K562 (cell line): ENCODE measurements at regions not wholly inside any gene's neighbourhood (a gene's known extent, or its start where the extent isn't known, plus 50 kb on each side); places are given as distances from the start of the nearest gene placed in this dataset.

Experiments used
- ATAC-seq: fragments of 200-7000 bp; cut with Tn5 transposase; 3 replicates; pipeline ENCODE4 v1.9.1; 2020; ENCODE audit warnings: moderate library complexity
- BruUV-seq: library from RNA; stranded (reverse); fragments of 400-500 nt; replicated peaks from 2 replicates; lab custom pipeline; 2021; lab: Mats Ljungman, UMichigan
- CTCF ChIA-PET: fragments of 300-600 bp; formaldehyde crosslinking; extraction: SDS; loops from one replicate; lab custom pipeline; 2021; ENCODE audit warnings: low intra/inter-chr PET ratio; lab: Yijun Ruan, JAX
- POLR2A ChIA-PET: fragments of 300-600, 350-650 bp; sonication (Branson Sonifier 250); formaldehyde crosslinking; extraction: SDS; loops from one replicate; lab custom pipeline; 2021; ENCODE audit warnings: antibody characterized with exemption, inconsistent platforms; lab: Yijun Ruan, JAX
- DNase-seq, 4 experiments: peaks; one replicate each; pipeline versions ENCODE4 v3.0.0 to v3.0.0-alpha.2; 2011 to 2018; ENCODE audit warnings: low spot score in 3 of 4, mixed read lengths in 3 of 4; ENCODE audit errors: extremely low read depth in 1 of 4
- FAIRE-seq: peaks from 2 replicates; lab custom pipeline; 2011; peaks lifted over from hg19 to GRCh38; lab: Jason Lieb, UNC
- H2AFZ ChIP-seq: 2 replicates; pipeline ENCODE4 v1.6.0; 2011; ENCODE audit warnings: low read depth, low read length, control low read depth, inconsistent platforms
- H3K27ac ChIP-seq: fragments of 200-600 bp; 3 replicates; pipeline ENCODE4 v1.8.0; 2011; ENCODE audit warnings: low read depth, mild to moderate bottlenecking, control low read depth, inconsistent platforms, low read length, moderate library complexity, mixed read lengths; ENCODE audit errors: extremely low read depth
- H3K27me3 ChIP-seq, 2 experiments: fragments of 300-600 bp in 1 of 2; 2 replicates in 1 of 2; 3 replicates in 1 of 2; pipeline versions ENCODE4 v1.6.0 to v1.8.0; 2011; ENCODE audit warnings: inconsistent platforms in 2 of 2, low read length in 2 of 2, mild to moderate bottlenecking in 1 of 2, mixed read lengths in 1 of 2, moderate library complexity in 1 of 2; ENCODE audit not compliant: control insufficient read depth in 2 of 2, insufficient read depth in 2 of 2
- H3K36me3 ChIP-seq: fragments of 300-600 bp; 3 replicates; pipeline ENCODE4 v1.8.0; 2011; ENCODE audit warnings: mild to moderate bottlenecking, low read length, inconsistent platforms; ENCODE audit not compliant: control insufficient read depth, insufficient read depth
- H3K4me1 ChIP-seq, 2 experiments: fragments of 200-600 bp in 1 of 2; replicated peaks in 1 of 2; 2 replicates in 1 of 2; 3 replicates in 1 of 2; pipeline versions ENCODE4 v1.5.1 to v1.8.0; 2011; ENCODE audit warnings: inconsistent platforms in 2 of 2, low read length in 2 of 2, mild to moderate bottlenecking in 1 of 2, mixed read lengths in 1 of 2, moderate library complexity in 1 of 2; ENCODE audit not compliant: control insufficient read depth in 2 of 2, insufficient read depth in 2 of 2
- H3K4me2 ChIP-seq: 2 replicates; pipeline ENCODE4 v1.6.1; 2011; ENCODE audit warnings: low read length, control low read depth, inconsistent platforms, mixed read lengths; ENCODE audit not compliant: insufficient read depth
- H3K4me3 ChIP-seq: fragments of 200-600 bp; sonication (generic), shearing (Covaris generic); 2 replicates; pipeline ENCODE4 v1.5.1; 2016; ENCODE audit warnings: control low read depth, inconsistent platforms
- H3K79me2 ChIP-seq: fragments of 200-600 bp; 3 replicates; pipeline ENCODE4 v1.8.0; 2011; ENCODE audit warnings: low read length, inconsistent platforms; ENCODE audit not compliant: control insufficient read depth, insufficient read depth
- H3K9ac ChIP-seq, 2 experiments: 2 replicates each; pipeline versions ENCODE4 v1.6.0 to v1.6.1; 2011; ENCODE audit warnings: low read depth in 2 of 2, low read length in 2 of 2, control low read depth in 1 of 2, inconsistent platforms in 1 of 2, mild to moderate bottlenecking in 1 of 2, mixed read lengths in 1 of 2; ENCODE audit not compliant: insufficient read depth in 1 of 2
- H3K9me1 ChIP-seq: one replicate; pipeline ENCODE4 v1.6.0; 2011; ENCODE audit warnings: inconsistent platforms, mild to moderate bottlenecking, low read length, moderate library complexity; ENCODE audit not compliant: control insufficient read depth, insufficient read depth
- H3K9me3 ChIP-seq: replicated peaks from 2 replicates; pipeline ENCODE4 v1.5.1; 2011; ENCODE audit warnings: low read depth, low read length, inconsistent platforms; ENCODE audit not compliant: control insufficient read depth, insufficient read depth
- H4K20me1 ChIP-seq: replicated peaks from 2 replicates; pipeline ENCODE4 v1.6.1; 2011; ENCODE audit warnings: low read length, inconsistent platforms, mixed read lengths; ENCODE audit not compliant: control insufficient read depth, insufficient read depth
- ARID3A ChIP-seq: IDR thresholded peaks from 2 replicates; pipeline ENCODE4 v1.6.1; 2012; ENCODE audit warnings: low read depth, low read length, improper control_type of control experiment, borderline replicate concordance
- CBFA2T3 ChIP-seq: fragments of 450-650 bp; IDR thresholded peaks from 2 replicates; pipeline ENCODE4 v1.6.1; 2017
- FUS ChIP-seq: fragments of 200-400 bp; formaldehyde crosslinking; optimal IDR thresholded peaks from 2 replicates; pipeline ENCODE3; 2017; ENCODE audit warnings: low read depth, low read length
- JUND ChIP-seq, 2 experiments: IDR thresholded peaks; 2 replicates in 1 of 2; 3 replicates in 1 of 2; pipeline ENCODE4 v1.6.1; 2011; ENCODE audit warnings: borderline replicate concordance in 2 of 2, low read depth in 2 of 2, low read length in 2 of 2, improper control_type of control experiment in 1 of 2, missing biosample characterization in 1 of 2, missing genetic modification characterization in 1 of 2, missing genetic modification reagents in 1 of 2
- ZNF507 ChIP-seq: conservative IDR thresholded peaks from 2 replicates; pipeline ENCODE4 v1.6.1; 2017; ENCODE audit warnings: missing genetic modification characterization, missing compliant biosample characterization
- WGBS: fragments of 100-300 bp; shearing (Covaris generic); methylation state at CpG from one replicate; pipeline ENCODE4 v1.1.6; 2016; ENCODE audit warnings: low coverage, mixed read lengths; ENCODE audit not compliant: insufficient coverage; ENCODE audit errors: missing lambda C conversion rate; 5-methylcytosine and 5-hydroxymethylcytosine counted together
- in situ Hi-C: fragments of 300-500 bp; cut with MboI; formaldehyde crosslinking; loops from 4 replicates; pipeline ENCODE4 v1.15.0; 2018; ENCODE audit warnings: inconsistent platforms, mixed read lengths
- intact Hi-C: fragments of 100-400 bp; cut with micrococcal nuclease; formaldehyde crosslinking; loops from 2 replicates; pipeline ENCODE4 v1.14.2; 2022
- TF ChIP-seq, protein P1 (sequence below): sonication (generic); formaldehyde crosslinking; IDR thresholded peaks from 2 replicates; pipeline ENCODE4 v1.8.0; 2022; ENCODE audit warnings: mild to moderate bottlenecking, missing genetic modification reagents

DNA sequence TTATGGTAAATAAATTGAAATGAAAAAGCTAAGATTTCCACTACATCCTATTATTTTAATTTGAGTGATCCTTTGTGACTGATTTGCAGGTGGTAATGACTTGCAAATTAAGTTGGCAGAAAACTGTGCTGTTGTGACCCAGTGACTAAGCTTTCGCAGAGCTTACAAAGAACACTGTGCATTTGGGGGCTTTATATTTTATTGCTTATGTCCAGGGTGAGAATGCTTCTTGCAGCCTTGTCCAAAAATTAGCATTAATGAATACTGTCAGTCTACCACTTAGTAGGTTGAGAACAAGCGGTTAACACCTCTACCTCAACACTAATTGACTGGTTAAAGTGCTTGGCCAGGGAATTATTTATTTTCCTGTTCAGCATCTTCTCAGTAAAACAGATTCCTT is 991.3 kb upstream of the DIAPH2 start:
- DNase-seq (no peak), ATAC-seq (no peak), FAIRE-seq (no peak)
- Histone ChIP-seq H3K9ac (no peak overlapping the region), H3K4me3 (no peak overlapping the region), H4K20me1 (no peaks in the 10 kb centered on the region), H2AFZ (no peak overlapping the region), H3K27me3 (no peaks in the 10 kb centered on the region), H3K9me3 (no peaks in the 10 kb centered on the region), H3K79me2 (no peaks in the 10 kb centered on the region), H3K36me3 (no peaks in the 10 kb centered on the region), H3K27ac (no peak overlapping the region), H3K4me1 (no peaks in the 10 kb centered on the region), H3K9me1 (no peaks in the 10 kb centered on the region), H3K4me2 (no peak overlapping the region)
- ChIA-PET CTCF (no interaction called here), POLR2A (no interaction called here)
- no peak for TF ChIP-seq ARID3A
- TF ChIP-seq ZNF507, result no peak
- TF ChIP-seq, protein P1, sequence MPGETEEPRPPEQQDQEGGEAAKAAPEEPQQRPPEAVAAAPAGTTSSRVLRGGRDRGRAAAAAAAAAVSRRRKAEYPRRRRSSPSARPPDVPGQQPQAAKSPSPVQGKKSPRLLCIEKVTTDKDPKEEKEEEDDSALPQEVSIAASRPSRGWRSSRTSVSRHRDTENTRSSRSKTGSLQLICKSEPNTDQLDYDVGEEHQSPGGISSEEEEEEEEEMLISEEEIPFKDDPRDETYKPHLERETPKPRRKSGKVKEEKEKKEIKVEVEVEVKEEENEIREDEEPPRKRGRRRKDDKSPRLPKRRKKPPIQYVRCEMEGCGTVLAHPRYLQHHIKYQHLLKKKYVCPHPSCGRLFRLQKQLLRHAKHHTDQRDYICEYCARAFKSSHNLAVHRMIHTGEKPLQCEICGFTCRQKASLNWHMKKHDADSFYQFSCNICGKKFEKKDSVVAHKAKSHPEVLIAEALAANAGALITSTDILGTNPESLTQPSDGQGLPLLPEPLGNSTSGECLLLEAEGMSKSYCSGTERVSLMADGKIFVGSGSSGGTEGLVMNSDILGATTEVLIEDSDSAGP (CRISPR knock-in tag), result no peak
- TF ChIP-seq CBFA2T3, result no peak
- no peak for TF ChIP-seq JUND (IDR thresholded peaks at IDR 0.05; ENCODE audit: borderline replicate concordance, low read depth, low read length)
- no peak for TF ChIP-seq JUND (tag; IDR thresholded peaks at IDR 0.05; ENCODE audit: borderline replicate concordance, low read depth, low read length)
- no peak for TF ChIP-seq FUS
- 8% methylated on average over 2 of the region's 2 CpGs for WGBS
- intact Hi-C loops, result no loop called here
- BruUV-seq, result no TSS peak
- in situ Hi-C loops, result no loop called here
